Progenitor cell of endocrine pancreas (in vitro differentiated cells): ENCODE measurements at regions not wholly inside any gene's neighbourhood (a gene's known extent, or its start where the extent isn't known, plus 50 kb on each side); places are given as distances from the start of the nearest gene placed in this dataset.

Source experiments
- DNase-seq: peaks from one replicate; pipeline ENCODE4 v3.0.0; 2021; ENCODE audit warnings: low spot score; ENCODE audit not compliant: unreplicated experiment
- H3K27ac Mint-ChIP-seq: 2 replicates; pipeline ENCODE4 v1.8.0; 2021; ENCODE audit warnings: mild to moderate bottlenecking, moderate library complexity, mixed read lengths
- H3K27me3 Mint-ChIP-seq: 2 replicates; pipeline ENCODE4 v1.8.0; 2021; ENCODE audit warnings: mixed read lengths
- H3K36me3 Mint-ChIP-seq: 2 replicates; pipeline ENCODE4 v1.8.0; 2022; ENCODE audit warnings: mixed read lengths; ENCODE audit not compliant: insufficient read depth
- H3K4me1 Mint-ChIP-seq: 2 replicates; pipeline ENCODE4 v1.8.0; 2021; ENCODE audit warnings: low read depth, mixed read lengths
- H3K4me3 Mint-ChIP-seq: 2 replicates; pipeline ENCODE4 v1.8.0; 2021; ENCODE audit warnings: low read depth, mild to moderate bottlenecking, moderate library complexity, mixed read lengths
- H3K9me3 Mint-ChIP-seq: 2 replicates; pipeline ENCODE4 v1.8.0; 2021; ENCODE audit warnings: low read depth, mixed read lengths
- TF ChIP-seq, protein P1 (sequence below): fragments of 200-600 bp; sonication (generic); IDR thresholded peaks from one replicate; pipeline ENCODE4 v1.5.0; 2021; ENCODE audit warnings: antibody characterized with exemption, mild to moderate bottlenecking; ENCODE audit not compliant: unreplicated experiment

DNA sequence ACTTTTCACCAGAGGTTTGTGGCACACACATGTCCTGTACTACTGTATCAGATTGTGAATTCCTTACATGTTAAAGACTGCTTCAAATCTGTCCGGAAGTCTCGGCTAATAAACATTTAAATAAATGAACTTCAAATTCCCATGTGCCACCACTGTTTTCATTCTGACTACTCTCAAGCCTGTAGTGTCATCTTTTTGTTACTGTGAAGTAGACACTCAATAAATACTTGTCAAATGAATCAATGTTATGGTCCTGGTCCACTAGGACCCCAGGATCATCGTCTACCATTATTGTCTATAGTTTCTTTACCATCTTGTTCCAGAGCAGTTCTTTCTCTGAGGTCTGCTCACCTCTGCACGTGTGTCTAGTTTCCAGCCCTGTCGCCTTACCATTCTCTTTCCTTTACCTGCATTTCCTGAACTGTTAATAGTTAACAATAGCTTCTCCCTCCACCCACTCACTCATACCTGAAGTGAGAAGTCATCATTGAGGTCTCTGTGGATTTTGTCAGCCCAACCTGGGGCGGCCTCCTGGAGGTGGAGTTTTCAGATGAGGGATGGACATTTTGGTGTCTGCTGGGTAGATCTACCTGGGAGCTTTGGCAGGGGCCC, 333.0 kb downstream of the SEC14L1 start:
- H3K36me3 Mint-ChIP-seq, result peaks cover 3% of the 10 kb centered on the region
- no peak for DNase-seq
- H3K4me3 Mint-ChIP-seq, result no peak overlapping the region
- peak overlapping the region; percentile 33 for H3K27ac Mint-ChIP-seq
- TF ChIP-seq, protein P1, sequence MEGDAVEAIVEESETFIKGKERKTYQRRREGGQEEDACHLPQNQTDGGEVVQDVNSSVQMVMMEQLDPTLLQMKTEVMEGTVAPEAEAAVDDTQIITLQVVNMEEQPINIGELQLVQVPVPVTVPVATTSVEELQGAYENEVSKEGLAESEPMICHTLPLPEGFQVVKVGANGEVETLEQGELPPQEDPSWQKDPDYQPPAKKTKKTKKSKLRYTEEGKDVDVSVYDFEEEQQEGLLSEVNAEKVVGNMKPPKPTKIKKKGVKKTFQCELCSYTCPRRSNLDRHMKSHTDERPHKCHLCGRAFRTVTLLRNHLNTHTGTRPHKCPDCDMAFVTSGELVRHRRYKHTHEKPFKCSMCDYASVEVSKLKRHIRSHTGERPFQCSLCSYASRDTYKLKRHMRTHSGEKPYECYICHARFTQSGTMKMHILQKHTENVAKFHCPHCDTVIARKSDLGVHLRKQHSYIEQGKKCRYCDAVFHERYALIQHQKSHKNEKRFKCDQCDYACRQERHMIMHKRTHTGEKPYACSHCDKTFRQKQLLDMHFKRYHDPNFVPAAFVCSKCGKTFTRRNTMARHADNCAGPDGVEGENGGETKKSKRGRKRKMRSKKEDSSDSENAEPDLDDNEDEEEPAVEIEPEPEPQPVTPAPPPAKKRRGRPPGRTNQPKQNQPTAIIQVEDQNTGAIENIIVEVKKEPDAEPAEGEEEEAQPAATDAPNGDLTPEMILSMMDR, result no peak
- H3K9me3 Mint-ChIP-seq, result no peaks in the 10 kb centered on the region
- H3K27me3 Mint-ChIP-seq, result no peaks in the 10 kb centered on the region
- peaks cover 60% of the 10 kb centered on the region for H3K4me1 Mint-ChIP-seq

DNA sequence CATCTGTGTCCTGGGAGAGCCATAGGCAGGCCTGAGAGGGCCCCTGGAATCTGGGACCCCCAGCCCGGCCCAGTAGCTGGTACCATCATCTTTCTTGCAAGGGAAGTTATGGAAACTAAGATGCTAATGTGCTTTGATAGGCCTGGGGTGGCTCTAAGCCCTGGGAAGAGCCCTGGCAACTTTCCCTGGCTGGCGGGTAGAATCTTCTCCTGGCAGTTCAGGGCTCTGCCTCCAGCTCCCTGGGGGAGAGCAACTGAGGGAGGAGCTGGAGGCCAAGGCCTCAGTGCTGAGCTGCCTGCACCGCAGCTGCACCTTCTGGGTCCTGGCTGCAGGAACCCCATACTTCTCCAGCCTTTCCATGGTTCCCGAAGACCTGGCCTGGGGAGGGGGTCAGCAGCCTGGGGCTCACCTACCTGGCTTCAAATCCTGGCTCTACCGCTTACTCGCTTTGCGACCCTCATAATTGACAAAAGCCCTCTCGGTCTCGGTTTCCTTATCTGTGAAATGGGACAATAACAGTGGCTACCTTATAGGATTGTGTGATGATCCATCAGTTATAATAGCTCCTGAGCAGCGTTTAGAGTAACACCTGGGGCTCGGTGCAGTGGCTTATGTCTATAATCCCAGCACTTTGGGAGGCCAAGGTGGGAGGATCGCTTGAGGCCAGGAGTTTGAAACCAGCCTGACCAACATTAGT, 333.7 kb downstream of the SEC14L1 start:
- H3K27ac Mint-ChIP-seq, result peak overlapping the region; percentile 33
- H3K4me3 Mint-ChIP-seq, result no peak overlapping the region
- H3K27me3 Mint-ChIP-seq, result no peaks in the 10 kb centered on the region
- H3K9me3 Mint-ChIP-seq, result no peaks in the 10 kb centered on the region
- H3K4me1 Mint-ChIP-seq, result peaks cover 64% of the 10 kb centered on the region
- no peak for DNase-seq
- TF ChIP-seq, protein P1, result no peak
- H3K36me3 Mint-ChIP-seq, result peaks cover 3% of the 10 kb centered on the region

DNA sequence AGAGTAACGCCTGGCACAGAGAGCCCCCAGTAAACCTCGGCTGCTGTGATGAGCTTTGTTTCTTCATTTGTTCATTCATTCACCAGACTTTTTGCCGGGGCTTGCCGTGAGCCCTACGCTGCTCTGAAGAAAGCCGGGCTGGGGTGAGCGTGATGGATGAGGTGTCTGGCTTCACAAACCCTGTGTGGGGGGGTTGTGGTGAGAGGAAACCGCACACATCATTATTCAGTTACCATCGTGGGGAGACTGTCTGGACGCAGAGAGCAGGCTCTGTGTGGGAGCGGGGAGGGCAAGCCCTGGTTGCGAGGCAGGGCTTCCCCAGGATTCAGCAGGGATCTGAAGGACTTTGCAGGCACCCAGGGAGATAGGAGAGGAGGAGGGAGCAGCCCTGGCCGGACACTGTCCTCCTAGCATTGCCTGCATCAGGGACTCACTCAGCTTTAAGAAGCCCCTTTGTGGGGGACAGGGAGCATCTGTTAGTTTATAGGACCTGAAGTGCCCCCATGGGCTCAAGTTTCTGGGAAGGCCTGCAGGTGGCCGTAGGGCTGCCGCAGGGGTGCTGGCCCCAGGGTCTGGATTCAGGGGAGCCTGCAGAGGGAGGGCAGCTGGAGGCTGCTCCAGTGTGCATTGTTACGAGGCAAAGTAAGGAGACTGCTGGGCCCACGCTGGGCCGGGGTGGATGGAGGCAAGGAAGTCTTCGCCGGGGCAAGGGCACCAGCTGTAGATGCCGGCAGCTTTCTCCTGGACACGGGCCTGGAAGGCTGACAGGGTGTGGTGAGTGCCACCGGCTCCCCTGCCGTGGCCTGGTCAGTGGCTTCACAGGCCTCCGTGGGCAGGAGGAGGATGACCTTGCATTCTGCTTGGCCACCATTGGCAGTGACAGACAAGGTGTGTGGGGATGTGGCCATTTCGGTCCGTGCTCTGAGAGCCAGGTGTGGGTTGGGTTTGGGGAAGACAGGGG, 334.5 kb downstream of the SEC14L1 start:
- no peak for DNase-seq
- TF ChIP-seq, protein P1, result no peak
- H3K4me1 Mint-ChIP-seq, result peaks cover 63% of the 10 kb centered on the region
- H3K27ac Mint-ChIP-seq, result peak overlapping the region; percentile 62
- H3K27me3 Mint-ChIP-seq, result no peaks in the 10 kb centered on the region
- H3K9me3 Mint-ChIP-seq, result no peaks in the 10 kb centered on the region
- no peak overlapping the region for H3K4me3 Mint-ChIP-seq
- H3K36me3 Mint-ChIP-seq, result peaks cover 3% of the 10 kb centered on the region

DNA sequence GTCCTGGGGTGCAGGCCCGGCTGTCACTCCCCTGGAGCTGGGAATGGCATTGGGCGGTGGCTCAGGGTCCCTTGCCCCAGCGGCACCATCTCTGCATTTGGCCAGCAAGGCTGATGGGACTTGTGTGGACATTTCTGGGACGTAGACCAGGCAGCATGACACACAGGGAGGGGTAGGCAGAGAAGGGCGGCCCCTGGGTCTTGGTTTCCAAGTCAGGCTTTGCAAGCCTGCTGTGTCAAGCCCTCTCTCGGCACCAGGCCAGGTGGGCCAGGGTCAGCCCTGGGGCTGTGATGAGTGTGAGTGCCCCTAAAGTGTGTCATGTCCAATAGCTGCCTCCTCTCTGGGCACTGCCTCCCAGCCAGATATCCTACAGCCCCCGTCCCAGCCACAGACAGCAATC, 335.2 kb downstream of the SEC14L1 start:
- peak overlapping the region; percentile 45 for H3K27ac Mint-ChIP-seq
- no peak for DNase-seq
- H3K9me3 Mint-ChIP-seq, result no peaks in the 10 kb centered on the region
- no peaks in the 10 kb centered on the region for H3K27me3 Mint-ChIP-seq
- peaks cover 56% of the 10 kb centered on the region for H3K4me1 Mint-ChIP-seq
- H3K36me3 Mint-ChIP-seq, result no peaks in the 10 kb centered on the region
- no peak overlapping the region for H3K4me3 Mint-ChIP-seq
- TF ChIP-seq, protein P1, result no peak

DNA sequence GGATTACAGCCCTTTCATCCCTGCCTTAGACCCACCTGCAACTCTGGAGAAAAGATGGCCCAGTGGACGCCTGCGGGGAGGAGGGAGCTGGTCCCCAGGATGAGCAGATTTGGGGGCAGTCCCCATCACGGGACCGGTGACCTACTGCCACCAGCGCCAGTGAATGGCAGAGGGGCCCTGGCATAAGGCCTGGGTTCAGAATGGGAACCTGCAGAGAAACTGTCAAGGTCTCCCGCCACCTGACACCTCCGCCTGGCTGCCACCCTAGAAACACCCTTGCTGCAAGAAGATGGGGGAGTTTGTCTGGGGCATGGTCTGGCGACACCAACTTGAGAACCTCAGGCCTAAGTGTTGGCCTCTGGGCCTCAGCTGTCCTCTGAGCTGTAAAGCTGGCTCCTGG, 335.7 kb downstream of the SEC14L1 start:
- Mint-ChIP-seq H3K4me1 (peaks cover 51% of the 10 kb centered on the region), H3K27ac (peak overlapping the region; percentile 45), H3K27me3 (no peaks in the 10 kb centered on the region), H3K9me3 (no peaks in the 10 kb centered on the region), H3K36me3 (no peaks in the 10 kb centered on the region), H3K4me3 (no peak overlapping the region)
- TF ChIP-seq, protein P1, result no peak
- no peak for DNase-seq
